ENCODE measurements at regions not wholly inside any gene's neighbourhood (a gene's known extent, or its start where the extent isn't known, plus 50 kb on each side); places are given as distances from the start of the nearest gene placed in this dataset.

DNA sequence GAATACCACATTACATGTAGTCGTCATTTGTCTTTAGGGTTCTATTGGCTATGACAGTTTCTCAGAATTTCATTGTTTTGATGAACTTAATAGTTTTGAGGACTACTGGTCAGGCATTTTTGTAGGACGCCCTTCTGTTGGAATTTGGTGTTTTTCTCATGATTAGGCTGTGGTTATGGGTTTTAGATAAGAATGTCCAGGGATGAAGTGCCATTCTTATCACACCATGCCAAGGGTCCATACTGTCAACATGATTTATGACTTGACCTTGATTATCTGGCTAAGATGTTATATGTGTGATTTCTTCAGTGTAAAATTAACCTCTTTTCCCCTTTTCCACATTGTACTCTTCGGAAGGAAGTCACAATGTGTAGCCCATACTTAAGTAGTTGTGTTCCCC lies 135.3 kb downstream of the DIPK2A start:
- Mint-ChIP-seq H3K27me3 (no peaks in the 10 kb centered on the region), H3K4me3 (no peak overlapping the region), H3K4me1 (ENCODE audit: unreplicated experiment) (no peaks in the 10 kb centered on the region), H3K9me3 (no peaks in the 10 kb centered on the region), H3K27ac (no peak overlapping the region), H3K36me3 (no peaks in the 10 kb centered on the region)
- TF ChIP-seq, protein P1, sequence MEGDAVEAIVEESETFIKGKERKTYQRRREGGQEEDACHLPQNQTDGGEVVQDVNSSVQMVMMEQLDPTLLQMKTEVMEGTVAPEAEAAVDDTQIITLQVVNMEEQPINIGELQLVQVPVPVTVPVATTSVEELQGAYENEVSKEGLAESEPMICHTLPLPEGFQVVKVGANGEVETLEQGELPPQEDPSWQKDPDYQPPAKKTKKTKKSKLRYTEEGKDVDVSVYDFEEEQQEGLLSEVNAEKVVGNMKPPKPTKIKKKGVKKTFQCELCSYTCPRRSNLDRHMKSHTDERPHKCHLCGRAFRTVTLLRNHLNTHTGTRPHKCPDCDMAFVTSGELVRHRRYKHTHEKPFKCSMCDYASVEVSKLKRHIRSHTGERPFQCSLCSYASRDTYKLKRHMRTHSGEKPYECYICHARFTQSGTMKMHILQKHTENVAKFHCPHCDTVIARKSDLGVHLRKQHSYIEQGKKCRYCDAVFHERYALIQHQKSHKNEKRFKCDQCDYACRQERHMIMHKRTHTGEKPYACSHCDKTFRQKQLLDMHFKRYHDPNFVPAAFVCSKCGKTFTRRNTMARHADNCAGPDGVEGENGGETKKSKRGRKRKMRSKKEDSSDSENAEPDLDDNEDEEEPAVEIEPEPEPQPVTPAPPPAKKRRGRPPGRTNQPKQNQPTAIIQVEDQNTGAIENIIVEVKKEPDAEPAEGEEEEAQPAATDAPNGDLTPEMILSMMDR (conservative IDR thresholded peaks at IDR 0.05): no peak
- no peak for DNase-seq (ENCODE audit: extremely low spot score, unreplicated experiment)

DNA sequence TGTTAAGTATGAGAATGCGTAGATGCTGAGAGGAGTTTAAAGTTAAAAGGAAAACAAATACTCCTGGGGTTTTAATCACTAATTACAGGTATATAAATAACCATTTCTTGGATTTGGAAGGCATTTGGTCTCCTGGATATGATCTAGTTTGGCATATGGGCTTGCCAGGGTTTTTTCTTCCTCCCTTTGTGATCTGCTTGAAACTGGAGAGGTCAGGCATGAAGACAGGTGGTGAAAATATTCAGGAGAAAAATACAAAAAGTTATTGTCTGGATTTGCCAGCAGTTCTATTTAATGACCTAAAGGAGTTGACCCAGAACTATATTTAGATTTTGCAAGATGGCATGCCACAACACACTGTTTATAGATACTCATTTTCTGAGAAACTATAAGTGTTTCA lies 136.3 kb downstream of the DIPK2A start:
- TF ChIP-seq, protein P1 (conservative IDR thresholded peaks at IDR 0.05): no peak
- H3K27ac Mint-ChIP-seq: no peak overlapping the region
- no peaks in the 10 kb centered on the region for H3K9me3 Mint-ChIP-seq
- H3K4me1 Mint-ChIP-seq (ENCODE audit: unreplicated experiment): no peaks in the 10 kb centered on the region
- H3K4me3 Mint-ChIP-seq: no peak overlapping the region
- DNase-seq (ENCODE audit: extremely low spot score, unreplicated experiment): no peak
- no peaks in the 10 kb centered on the region for H3K36me3 Mint-ChIP-seq
- no peaks in the 10 kb centered on the region for H3K27me3 Mint-ChIP-seq

- no peak for DNase-seq (ENCODE audit: extremely low spot score, unreplicated experiment)
- H3K4me3 Mint-ChIP-seq: no peak overlapping the region
- TF ChIP-seq, protein P1 (conservative IDR thresholded peaks at IDR 0.05): no peak
- peaks cover 3% of the 10 kb centered on the region for H3K4me1 Mint-ChIP-seq (ENCODE audit: unreplicated experiment)
- H3K27me3 Mint-ChIP-seq: no peaks in the 10 kb centered on the region
- no peaks in the 10 kb centered on the region for H3K9me3 Mint-ChIP-seq
- H3K27ac Mint-ChIP-seq: no peak overlapping the region
- no peaks in the 10 kb centered on the region for H3K36me3 Mint-ChIP-seq
Measured at GRCh38 chr3:144109944-144110343, 138.3 kb downstream of the DIPK2A start.

DNA sequence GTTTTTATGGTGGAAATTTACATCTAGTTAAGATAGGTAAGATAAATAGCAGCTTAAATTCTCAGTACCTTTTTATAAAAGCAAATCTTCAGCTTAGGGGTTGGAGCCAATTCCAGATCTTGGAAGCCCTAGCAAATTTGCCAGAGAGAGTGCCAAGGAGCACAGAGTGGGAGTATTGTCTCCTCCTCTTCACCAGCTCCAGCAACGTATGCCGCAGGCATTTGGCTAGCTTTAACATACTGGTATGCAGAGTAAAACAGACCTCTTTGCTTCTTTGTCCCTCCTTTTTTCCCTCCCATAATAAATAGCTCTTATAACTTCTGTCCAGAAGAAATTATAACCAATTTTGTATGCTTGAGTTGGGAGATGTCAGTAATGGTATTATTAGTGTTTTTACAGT lies 140.4 kb downstream of the DIPK2A start:
- no peak overlapping the region for H3K4me3 Mint-ChIP-seq
- H3K27me3 Mint-ChIP-seq: no peaks in the 10 kb centered on the region
- H3K4me1 Mint-ChIP-seq (ENCODE audit: unreplicated experiment): peaks cover 4% of the 10 kb centered on the region
- TF ChIP-seq, protein P1 (conservative IDR thresholded peaks at IDR 0.05): no peak
- no peaks in the 10 kb centered on the region for H3K9me3 Mint-ChIP-seq
- no peak overlapping the region for H3K27ac Mint-ChIP-seq
- no peak for DNase-seq (ENCODE audit: extremely low spot score, unreplicated experiment)
- H3K36me3 Mint-ChIP-seq: no peaks in the 10 kb centered on the region

- Mint-ChIP-seq H3K27me3 (no peaks in the 10 kb centered on the region), H3K27ac (no peak overlapping the region), H3K36me3 (no peaks in the 10 kb centered on the region), H3K4me3 (no peak overlapping the region), H3K4me1 (ENCODE audit: unreplicated experiment) (peaks cover 4% of the 10 kb centered on the region), H3K9me3 (no peaks in the 10 kb centered on the region)
- TF ChIP-seq, protein P1 (conservative IDR thresholded peaks at IDR 0.05): no peak
- no peak for DNase-seq (ENCODE audit: extremely low spot score, unreplicated experiment)
Measured at GRCh38 chr3:144112437-144112836, 140.8 kb downstream of the DIPK2A start.

DNA sequence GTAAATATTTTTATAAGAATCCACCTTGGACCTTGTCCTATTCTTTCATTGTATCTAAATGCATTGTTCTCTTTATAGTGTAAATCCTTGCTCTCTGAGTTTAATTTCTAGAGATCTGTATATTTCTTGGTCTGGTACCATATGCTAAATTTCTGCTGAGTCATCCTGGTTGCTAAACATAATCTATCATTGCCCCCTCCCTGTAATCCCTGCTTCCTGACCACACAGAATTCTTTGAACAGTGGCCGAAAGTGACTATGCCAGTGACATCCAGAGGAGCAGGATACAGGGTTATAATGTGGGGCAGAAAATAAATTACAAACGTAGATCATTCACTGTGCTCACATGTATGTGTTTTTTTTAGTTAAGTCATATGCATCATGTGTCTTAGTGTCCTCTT lies 143.1 kb downstream of the DIPK2A start:
- H3K9me3 Mint-ChIP-seq: no peaks in the 10 kb centered on the region
- no peak for DNase-seq (ENCODE audit: extremely low spot score, unreplicated experiment)
- H3K4me3 Mint-ChIP-seq: no peak overlapping the region
- H3K4me1 Mint-ChIP-seq (ENCODE audit: unreplicated experiment): peaks cover 9% of the 10 kb centered on the region
- H3K36me3 Mint-ChIP-seq: no peaks in the 10 kb centered on the region
- no peaks in the 10 kb centered on the region for H3K27me3 Mint-ChIP-seq
- TF ChIP-seq, protein P1 (conservative IDR thresholded peaks at IDR 0.05): no peak
- no peak overlapping the region for H3K27ac Mint-ChIP-seq
